CD4-positive, alpha-beta T cell treated with Interferon alpha-2 for 1 hour (primary cell): ENCODE measurements at regions not wholly inside any gene's neighbourhood (a gene's known extent, or its start where the extent isn't known, plus 50 kb on each side); places are given as distances from the start of the nearest gene placed in this dataset.
A peak's percentile ranks its signal among the peaks of the same experiment; 100 is the strongest.

Experiments
- DNase-seq, 2 donors: peaks; one replicate each; pipeline ENCODE4 v3.0.0-alpha.2; 2020 to 2022

- DNase-seq, result peak; percentile 76 to 81
Observed at GRCh38 chr7:131109759-131110296, 217.8 kb upstream of the MKLN1 start.

GRCh38 chr7:131110297-131111080 is 217.2 kb upstream of the MKLN1 start:
- no peak for DNase-seq

GRCh38 chr7:131111081-131111576 is 216.5 kb upstream of the MKLN1 start:
- DNase-seq, result peak; percentile 63 to 64

DNA sequence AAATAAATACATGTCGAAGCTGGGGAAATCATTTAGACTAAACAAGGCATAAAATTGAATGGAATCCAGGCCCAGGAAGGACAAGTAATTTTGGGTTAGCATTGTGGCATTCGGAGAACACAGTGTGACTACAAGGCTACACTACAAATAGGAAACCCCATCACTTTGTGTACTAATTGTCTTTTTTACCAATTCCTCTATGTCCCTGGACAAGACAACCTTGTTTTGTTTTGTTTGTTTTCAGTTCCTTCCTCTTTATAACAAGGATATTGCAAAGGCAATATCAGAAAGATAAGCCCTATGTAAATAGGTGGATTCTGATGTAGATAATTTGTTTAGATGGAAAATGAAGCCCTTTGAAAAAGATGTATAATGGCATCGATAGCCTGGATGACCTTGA is 215.9 kb upstream of the MKLN1 start:
- DNase-seq, result no peak

GRCh38 chr7:131112431-131112830 is 215.2 kb upstream of the MKLN1 start:
- DNase-seq, result peak in 1 of 2 donors; percentile 15

- no peak for DNase-seq
Observed at GRCh38 chr7:131115340-131115739, 212.3 kb upstream of the MKLN1 start.

GRCh38 chr7:131117439-131117838 is 210.2 kb upstream of the MKLN1 start:
- DNase-seq, result no peak

DNA sequence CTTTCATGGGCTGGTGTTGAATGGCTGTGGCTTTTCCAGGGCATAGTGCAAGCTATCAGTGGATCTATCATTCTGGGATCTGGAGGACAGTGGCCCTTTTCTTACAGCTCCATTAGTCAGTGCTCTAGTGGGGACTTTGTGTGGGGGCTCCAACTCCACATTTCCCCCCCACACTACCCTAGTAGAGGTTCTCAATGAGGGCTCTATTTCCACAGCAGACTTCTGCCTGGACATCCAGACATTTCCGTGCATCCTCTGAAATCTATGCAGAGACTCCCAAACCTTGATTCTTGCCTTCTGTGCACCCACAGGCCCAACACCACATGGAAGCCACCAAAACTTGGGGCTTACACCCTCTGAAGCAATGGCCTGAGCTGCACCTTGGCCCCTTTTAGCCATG is 208.3 kb upstream of the MKLN1 start:
- no peak for DNase-seq

DNA sequence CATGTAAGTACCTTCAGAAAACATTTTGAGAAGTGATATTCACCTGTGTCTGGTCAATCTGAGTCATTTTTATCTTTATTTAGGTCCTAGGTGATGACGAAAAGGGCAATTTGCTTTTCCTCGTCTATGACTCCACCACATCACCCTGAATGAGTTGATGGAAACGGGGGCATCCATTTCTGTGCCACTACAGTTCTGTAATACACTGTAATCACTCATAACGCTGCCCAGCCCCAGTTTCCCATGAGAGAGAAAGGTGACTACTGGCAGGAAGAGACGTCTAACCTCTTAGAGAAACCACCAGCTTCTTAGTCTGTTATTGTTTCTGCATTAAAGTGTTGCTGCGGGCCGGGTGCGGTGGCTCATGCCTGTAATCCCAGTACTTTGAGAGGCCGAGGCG is 205.3 kb upstream of the MKLN1 start:
- DNase-seq, result no peak

DNA sequence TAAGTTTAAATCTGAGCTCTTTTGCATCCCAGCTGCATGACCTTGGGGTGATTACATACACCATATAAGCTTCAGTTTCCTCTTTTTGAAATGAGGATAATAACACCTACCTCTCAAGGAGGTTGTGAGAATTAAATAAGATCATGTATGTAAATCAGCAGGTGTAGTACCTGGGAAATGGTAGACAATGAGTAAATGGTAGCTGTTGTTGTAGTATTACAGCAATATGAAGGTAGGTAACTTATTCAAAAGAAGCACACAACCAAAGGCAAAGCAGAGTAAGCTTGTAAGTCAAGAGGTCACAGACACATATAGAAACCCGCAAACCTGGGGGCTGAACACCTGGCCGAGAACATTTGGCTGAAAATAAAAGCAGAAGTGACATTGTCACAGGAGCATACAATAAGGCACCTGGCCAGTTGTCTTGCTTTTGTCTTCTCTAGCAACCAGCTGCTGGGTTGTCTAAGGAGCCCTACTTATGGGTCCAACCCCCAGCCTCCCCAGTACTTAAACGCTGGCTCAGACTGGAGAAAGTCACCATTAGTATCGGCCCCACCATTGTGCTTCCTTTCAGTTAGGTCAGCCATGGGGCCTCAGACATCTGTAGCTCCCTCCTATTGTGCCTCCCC is 203.6 kb upstream of the MKLN1 start:
- peak in 1 of 2 donors; percentile 67 for DNase-seq

DNA sequence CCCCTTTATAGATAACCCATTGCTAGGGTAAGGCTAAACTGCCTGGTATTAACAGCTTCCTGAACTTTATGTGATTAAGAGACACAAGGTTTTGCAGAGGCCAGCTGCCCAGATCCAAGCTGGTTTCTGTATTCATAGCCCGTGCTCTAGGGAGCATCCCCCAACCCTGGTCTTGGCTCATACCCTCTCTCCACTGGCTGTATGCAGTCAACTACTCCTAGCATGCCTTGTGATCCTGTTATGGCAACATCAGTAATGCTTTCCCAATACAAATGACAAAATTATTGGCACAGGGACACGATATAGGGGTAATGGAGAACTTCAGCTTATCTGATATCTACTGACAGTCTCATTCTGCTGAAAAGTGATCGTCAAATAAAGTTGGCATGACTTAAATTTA is 202.8 kb upstream of the MKLN1 start:
- DNase-seq, result no peak

GRCh38 chr7:131130324-131130723 is 197.4 kb upstream of the MKLN1 start:
- no peak for DNase-seq

GRCh38 chr7:131131012-131131745 is 196.5 kb upstream of the MKLN1 start:
- no peak for DNase-seq

GRCh38 chr7:131131746-131132431 is 195.8 kb upstream of the MKLN1 start:
- DNase-seq, result no peak

DNA sequence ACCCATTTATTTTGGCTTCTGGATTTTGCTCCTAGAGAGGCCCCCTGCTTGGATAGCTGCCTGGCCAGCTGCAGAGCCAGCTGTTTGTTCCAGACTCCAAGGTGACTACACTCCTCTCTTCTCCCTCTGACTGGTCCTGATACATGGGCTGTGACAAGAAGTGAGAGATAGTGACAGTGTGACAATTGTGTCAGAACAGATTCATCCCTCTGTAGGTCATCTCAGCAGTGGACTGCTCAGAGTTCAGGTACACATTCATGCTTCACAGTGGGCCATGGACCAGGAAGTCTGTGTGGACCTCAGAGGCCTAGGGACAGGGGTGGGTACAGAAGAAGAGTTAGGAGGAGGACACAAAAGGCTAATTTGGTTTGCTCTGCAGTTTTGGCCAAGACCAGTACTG is 188.2 kb upstream of the MKLN1 start:
- DNase-seq, result no peak

DNA sequence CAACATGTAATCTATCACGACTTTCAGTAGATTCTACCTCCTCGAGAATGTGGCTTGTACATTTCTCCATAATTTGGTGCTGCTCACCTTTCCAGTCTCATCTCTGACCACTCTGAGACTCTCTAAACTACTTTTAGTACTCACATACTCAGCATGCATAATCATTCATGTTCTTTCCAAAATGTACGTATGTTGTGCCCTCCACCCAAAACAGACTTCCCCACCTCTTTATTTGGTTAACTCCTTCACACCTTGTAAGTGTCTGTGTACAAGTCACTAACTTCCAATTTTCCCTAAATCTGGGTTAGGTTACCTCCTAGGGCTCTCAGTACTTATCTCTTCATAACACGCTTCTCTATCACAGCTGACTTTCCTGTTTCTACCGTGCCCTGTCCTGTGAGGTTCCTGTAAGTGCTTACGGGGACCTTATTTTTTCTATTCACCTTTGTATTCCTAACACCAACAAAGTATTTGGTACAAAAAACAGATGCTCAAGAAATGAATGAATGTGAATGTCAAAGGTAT is 186.2 kb upstream of the MKLN1 start:
- no peak for DNase-seq

DNA sequence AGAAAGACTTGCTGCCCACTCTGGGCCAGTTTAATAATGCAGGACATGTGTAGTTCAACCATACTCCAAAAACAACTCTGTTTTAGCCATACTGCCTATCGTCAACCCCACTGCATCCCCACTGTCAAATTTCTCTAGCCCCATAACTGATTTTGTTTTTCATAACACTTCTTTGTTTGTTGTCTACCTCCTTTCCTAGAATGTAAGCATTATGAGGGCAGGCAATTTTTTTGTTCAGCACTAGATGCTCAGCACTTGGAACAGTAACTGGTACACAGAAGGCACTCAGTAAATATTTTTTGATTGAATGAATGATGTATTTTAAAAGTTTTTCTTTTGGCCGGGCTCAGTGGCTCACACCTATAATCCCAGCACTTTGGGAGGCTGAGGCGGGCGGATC is 183.8 kb upstream of the MKLN1 start:
- DNase-seq, result no peak

GRCh38 chr7:131145026-131145425 is 182.7 kb upstream of the MKLN1 start:
- DNase-seq, result no peak

GRCh38 chr7:131145770-131146169 is 181.9 kb upstream of the MKLN1 start:
- DNase-seq, result no peak

DNA sequence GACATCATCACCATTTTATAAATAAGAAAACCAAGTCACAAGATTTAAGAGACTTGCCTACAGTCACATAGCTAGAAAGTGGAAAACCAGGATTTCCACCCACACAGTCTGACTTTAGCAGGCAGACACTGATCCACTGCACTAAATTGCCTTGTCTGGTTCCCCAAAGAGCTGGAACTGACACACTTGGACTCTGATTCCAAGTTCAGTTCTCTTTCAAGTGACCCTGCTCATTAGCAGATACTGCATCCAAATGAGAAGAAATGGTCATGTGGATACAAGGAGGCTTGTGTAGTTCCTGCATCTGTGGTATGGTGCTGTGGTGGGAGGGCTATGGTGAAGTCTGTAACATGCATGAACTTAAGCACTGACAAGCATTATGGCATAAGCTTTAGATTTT is 180.1 kb upstream of the MKLN1 start:
- DNase-seq, result no peak

DNA sequence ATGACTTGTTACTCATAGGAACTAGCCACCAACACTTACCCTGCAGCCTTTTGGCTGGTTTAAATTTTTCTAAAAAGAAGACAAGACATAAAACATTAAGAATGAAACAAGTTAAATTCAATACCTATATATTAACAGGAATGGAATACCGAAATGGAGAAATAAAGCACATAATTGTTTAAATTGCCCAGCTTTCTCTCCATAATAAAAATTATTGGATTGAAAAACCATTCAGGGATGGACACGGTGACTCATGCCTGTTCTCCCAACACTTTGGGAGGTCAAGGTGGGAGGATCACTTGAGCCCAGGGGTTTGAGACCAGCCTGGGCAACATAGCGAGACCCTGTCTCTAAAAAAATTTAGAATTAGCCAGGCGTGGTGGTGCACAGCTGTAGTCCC is 179.4 kb upstream of the MKLN1 start:
- DNase-seq, result no peak

- DNase-seq, result no peak
Observed at GRCh38 chr7:131148708-131149428, 178.8 kb upstream of the MKLN1 start.
